Mucosa of stomach (tissue), 1 donor: ENCODE measurements at regions not wholly inside any gene's neighbourhood (a gene's known extent, or its start where the extent isn't known, plus 50 kb on each side); places are given as distances from the start of the nearest gene placed in this dataset.

Experiments
- H3K27me3 ChIP-seq: one replicate; pipeline ENCODE4 v1.7.0; 2013; ENCODE audit warnings: mild to moderate bottlenecking, low read length; ENCODE audit not compliant: control insufficient read depth, insufficient read depth
- H3K36me3 ChIP-seq: one replicate; pipeline ENCODE4 v1.7.0; 2013; ENCODE audit warnings: low read length; ENCODE audit not compliant: control insufficient read depth, insufficient read depth
- H3K4me1 ChIP-seq: one replicate; pipeline ENCODE4 v1.7.0; 2013; ENCODE audit warnings: mild to moderate bottlenecking, low read length; ENCODE audit not compliant: control insufficient read depth, insufficient read depth
- H3K4me3 ChIP-seq: one replicate; pipeline ENCODE4 v1.7.0; 2013; ENCODE audit warnings: low read length
- H3K9ac ChIP-seq: one replicate; pipeline ENCODE4 v1.7.0; 2013; ENCODE audit warnings: mild to moderate bottlenecking, low read length, moderate library complexity
- H3K9me3 ChIP-seq: one replicate; pipeline ENCODE4 v1.7.0; 2013; ENCODE audit warnings: mild to moderate bottlenecking, low read length, moderate library complexity; ENCODE audit not compliant: control insufficient read depth
- donor health status: Pancreatic carcinoma.

GRCh38 chr2:16273111-16273510, 332.8 kb downstream of the MYCN start:
- Histone ChIP-seq H3K9ac (no peak overlapping the region), H3K4me1 (no peaks in the 10 kb centered on the region), H3K36me3 (no peaks in the 10 kb centered on the region), H3K4me3 (no peak overlapping the region), H3K9me3 (no peaks in the 10 kb centered on the region), H3K27me3 (no peaks in the 10 kb centered on the region)

- Histone ChIP-seq H3K9ac (no peak overlapping the region), H3K36me3 (no peaks in the 10 kb centered on the region), H3K4me3 (no peak overlapping the region), H3K4me1 (no peaks in the 10 kb centered on the region), H3K27me3 (no peaks in the 10 kb centered on the region), H3K9me3 (no peaks in the 10 kb centered on the region)
These were observed 331.9 kb downstream of the MYCN start for GRCh38 chr2:16272038-16272788.

GRCh38 chr2:16271231-16271896, 331.0 kb downstream of the MYCN start:
- Histone ChIP-seq H3K4me1 (no peaks in the 10 kb centered on the region), H3K36me3 (no peaks in the 10 kb centered on the region), H3K9me3 (no peaks in the 10 kb centered on the region), H3K4me3 (no peak overlapping the region), H3K9ac (no peak overlapping the region), H3K27me3 (no peaks in the 10 kb centered on the region)

- no peaks in the 10 kb centered on the region for H3K27me3 ChIP-seq
- no peaks in the 10 kb centered on the region for H3K9me3 ChIP-seq
- no peaks in the 10 kb centered on the region for H3K4me1 ChIP-seq
- H3K36me3 ChIP-seq: no peaks in the 10 kb centered on the region
- no peak overlapping the region for H3K4me3 ChIP-seq
- H3K9ac ChIP-seq: no peak overlapping the region
These were observed 330.1 kb downstream of the MYCN start for GRCh38 chr2:16270441-16270840.

GRCh38 chr2:16268301-16269000, 328.1 kb downstream of the MYCN start:
- no peak overlapping the region for H3K9ac ChIP-seq
- H3K9me3 ChIP-seq: no peaks in the 10 kb centered on the region
- H3K4me1 ChIP-seq: no peaks in the 10 kb centered on the region
- no peaks in the 10 kb centered on the region for H3K36me3 ChIP-seq
- H3K4me3 ChIP-seq: no peak overlapping the region
- H3K27me3 ChIP-seq: no peaks in the 10 kb centered on the region

GRCh38 chr2:16266571-16266970, 326.2 kb downstream of the MYCN start:
- no peaks in the 10 kb centered on the region for H3K36me3 ChIP-seq
- H3K9me3 ChIP-seq: no peaks in the 10 kb centered on the region
- H3K4me1 ChIP-seq: no peaks in the 10 kb centered on the region
- H3K27me3 ChIP-seq: no peaks in the 10 kb centered on the region
- no peak overlapping the region for H3K9ac ChIP-seq
- no peak overlapping the region for H3K4me3 ChIP-seq

GRCh38 chr2:16264931-16265540, 324.7 kb downstream of the MYCN start:
- no peak overlapping the region for H3K9ac ChIP-seq
- no peaks in the 10 kb centered on the region for H3K4me1 ChIP-seq
- H3K27me3 ChIP-seq: no peaks in the 10 kb centered on the region
- no peak overlapping the region for H3K4me3 ChIP-seq
- no peaks in the 10 kb centered on the region for H3K36me3 ChIP-seq
- H3K9me3 ChIP-seq: no peaks in the 10 kb centered on the region

- Histone ChIP-seq H3K36me3 (no peaks in the 10 kb centered on the region), H3K4me1 (no peaks in the 10 kb centered on the region), H3K4me3 (no peak overlapping the region), H3K9ac (no peak overlapping the region), H3K27me3 (no peaks in the 10 kb centered on the region), H3K9me3 (no peaks in the 10 kb centered on the region)
These were observed 324.1 kb downstream of the MYCN start for GRCh38 chr2:16264491-16264890.

GRCh38 chr2:16263241-16263890, 323.0 kb downstream of the MYCN start:
- H3K4me1 ChIP-seq: no peaks in the 10 kb centered on the region

GRCh38 chr2:16262526-16263178, 322.3 kb downstream of the MYCN start:
- H3K36me3 ChIP-seq: no peaks in the 10 kb centered on the region
- H3K27me3 ChIP-seq: no peaks in the 10 kb centered on the region
- no peaks in the 10 kb centered on the region for H3K9me3 ChIP-seq
- no peaks in the 10 kb centered on the region for H3K4me1 ChIP-seq
- H3K9ac ChIP-seq: no peak overlapping the region
- H3K4me3 ChIP-seq: no peak overlapping the region

More at GRCh38 chr2:16263241-16263890, 323.0 kb downstream of the MYCN start:
- no peaks in the 10 kb centered on the region for H3K9me3 ChIP-seq
- H3K36me3 ChIP-seq: no peaks in the 10 kb centered on the region
- H3K27me3 ChIP-seq: no peaks in the 10 kb centered on the region
- H3K9ac ChIP-seq: no peak overlapping the region
- H3K4me3 ChIP-seq: no peak overlapping the region

- Histone ChIP-seq H3K4me1 (no peaks in the 10 kb centered on the region), H3K4me3 (no peak overlapping the region), H3K9me3 (no peaks in the 10 kb centered on the region), H3K27me3 (no peaks in the 10 kb centered on the region), H3K36me3 (no peaks in the 10 kb centered on the region), H3K9ac (no peak overlapping the region)
These were observed 321.4 kb downstream of the MYCN start for GRCh38 chr2:16261791-16262190.
